Activated naive CD8-positive, alpha-beta T cell treated with anti-CD3 and anti-CD28 coated beads, Interleukin-2, amount 50 U/mL, for 16 hours (primary cell): ENCODE measurements at regions not wholly inside any gene's neighbourhood (a gene's known extent, or its start where the extent isn't known, plus 50 kb on each side); places are given as distances from the start of the nearest gene placed in this dataset.

Source experiments
- DNase-seq: peaks from one replicate; pipeline ENCODE4 v3.0.0-alpha.2; 2020; ENCODE audit warnings: low read depth, low spot score

DNA sequence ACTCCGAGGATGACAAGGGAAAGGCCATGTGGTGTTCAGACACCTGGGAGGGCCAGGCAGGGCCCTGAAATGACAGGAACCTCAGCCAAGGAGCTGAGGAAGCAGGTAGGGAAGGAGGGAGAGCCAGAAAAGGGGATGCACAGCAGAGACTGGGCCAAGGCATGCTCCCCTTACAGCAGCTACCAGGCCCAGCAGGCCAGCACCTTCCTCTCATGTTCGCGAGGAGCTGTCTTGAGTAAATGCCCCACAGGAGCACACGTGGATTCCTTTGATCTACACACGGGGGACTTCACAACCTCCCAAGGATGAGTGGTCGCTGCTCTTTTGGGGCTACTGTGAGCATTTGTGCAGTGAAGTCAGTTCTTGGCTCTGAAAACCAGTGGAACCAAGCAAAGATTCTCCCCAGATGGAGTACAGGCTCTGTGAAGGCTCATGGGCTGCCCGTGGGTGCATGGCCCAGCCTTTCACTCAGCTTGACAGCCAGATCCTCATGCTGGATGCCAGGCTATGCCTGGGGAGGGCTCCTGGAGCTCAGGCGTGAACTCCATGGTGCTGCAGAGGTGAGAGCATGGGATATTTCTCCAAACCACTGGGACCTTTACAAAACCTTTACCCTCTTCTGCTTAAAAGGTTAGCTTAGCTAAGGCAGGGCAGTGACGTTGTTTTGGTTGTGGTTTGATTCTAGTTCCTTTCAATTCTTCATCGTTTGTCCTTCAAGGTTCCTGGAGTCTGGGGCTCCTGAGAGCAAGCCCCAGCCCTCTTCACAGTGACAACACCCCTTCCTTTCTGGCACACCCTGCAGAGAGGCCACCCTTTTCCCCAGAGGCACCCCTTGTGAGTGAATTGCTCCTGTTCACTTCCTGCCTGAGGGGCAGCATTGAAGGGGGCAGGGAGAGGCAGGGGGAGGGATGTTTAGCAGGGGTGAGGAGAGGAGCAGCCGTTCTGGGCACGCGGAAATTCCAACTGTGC lies 74.2 kb upstream of the ZPBP start:
- no peak for DNase-seq

DNA sequence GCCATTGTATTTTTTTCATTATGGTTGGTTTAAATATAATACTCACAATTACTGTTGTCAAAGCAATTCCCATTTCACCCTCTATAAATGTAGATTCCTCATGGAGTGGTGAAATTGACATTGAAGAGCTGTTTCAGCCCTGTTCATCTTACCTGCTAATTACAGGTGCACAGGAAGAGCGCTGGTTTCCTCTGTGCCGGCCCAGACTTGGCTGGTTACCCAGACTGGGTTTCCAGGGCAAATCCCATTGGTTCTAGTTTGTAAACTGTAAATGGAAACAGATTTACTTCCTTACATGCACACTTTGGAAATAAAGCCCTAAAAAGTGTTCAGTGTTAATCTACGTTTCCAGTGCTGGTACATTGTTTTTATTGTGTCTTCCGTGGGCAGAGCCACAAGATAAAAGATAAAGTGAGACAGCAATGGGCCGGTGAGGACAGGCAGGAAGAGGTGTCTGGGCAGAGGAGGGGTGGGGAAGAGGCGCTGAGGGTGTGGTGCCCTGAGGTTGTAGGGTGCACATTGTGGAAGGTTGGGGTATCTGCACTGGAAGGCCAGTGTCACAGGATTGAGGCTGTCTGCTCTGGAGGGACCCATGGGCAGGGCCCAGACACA lies 71.6 kb upstream of the ZPBP start:
- DNase-seq = no peak

DNA sequence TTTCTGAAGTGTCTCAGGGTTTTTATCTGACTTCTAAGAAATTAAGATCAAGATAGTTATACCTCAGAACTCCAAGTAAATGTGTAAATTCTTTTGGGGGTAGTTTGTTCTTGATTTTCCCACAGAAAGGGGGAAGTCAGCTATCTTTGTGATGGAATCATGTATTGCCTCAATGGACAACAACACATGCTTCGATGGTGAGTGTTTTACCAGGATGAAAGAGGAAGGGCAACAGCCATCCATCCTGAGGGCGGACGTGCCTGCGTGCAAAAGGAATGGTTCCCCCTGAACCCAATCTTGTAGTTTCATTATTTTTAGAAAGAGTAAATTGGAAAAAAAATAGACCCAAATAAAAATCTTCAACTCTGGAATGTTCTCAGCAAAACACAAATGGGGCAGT lies 67.2 kb upstream of the ZPBP start:
- no peak for DNase-seq

DNA sequence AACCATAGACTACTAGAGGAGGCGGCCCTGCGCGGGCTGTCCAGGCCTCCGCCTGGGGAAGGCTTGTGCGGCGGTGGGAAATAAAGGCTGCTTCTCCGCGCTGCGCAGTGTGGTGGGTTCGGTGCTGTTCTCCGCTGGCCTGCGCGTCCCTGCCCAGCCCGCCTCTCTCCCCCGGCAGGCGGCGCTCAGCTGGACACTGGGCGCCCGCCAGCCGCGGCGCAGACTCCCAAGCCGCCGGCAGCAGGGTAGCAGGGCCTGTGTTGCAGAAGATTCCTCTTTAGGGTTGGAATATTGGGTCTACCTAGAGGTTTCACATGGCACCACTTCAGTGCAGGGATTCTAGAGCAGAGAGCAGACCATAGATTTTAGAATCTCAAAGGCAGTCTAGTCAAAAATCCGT lies 66.1 kb upstream of the ZPBP start:
- no peak for DNase-seq

DNA sequence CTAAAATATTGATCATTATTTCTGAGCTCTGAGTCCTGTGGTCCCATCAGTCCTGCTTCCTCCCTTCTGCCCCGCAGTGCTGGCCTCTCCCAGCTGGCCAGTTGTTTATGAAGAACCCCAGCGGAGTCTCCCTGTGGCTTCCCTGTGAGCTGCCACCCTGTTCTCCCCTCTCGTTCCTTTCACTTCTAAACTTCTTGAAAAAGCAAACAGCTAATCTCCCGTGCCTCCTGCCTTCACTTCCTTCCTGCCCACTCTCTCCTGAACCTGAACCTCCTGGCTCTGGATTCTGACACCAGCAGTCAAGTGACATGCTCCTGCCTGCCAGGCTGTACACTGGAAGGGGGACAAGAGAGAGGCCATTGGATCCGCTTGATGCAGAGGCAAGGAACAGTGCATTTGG lies 63.7 kb upstream of the ZPBP start:
- no peak for DNase-seq

DNA sequence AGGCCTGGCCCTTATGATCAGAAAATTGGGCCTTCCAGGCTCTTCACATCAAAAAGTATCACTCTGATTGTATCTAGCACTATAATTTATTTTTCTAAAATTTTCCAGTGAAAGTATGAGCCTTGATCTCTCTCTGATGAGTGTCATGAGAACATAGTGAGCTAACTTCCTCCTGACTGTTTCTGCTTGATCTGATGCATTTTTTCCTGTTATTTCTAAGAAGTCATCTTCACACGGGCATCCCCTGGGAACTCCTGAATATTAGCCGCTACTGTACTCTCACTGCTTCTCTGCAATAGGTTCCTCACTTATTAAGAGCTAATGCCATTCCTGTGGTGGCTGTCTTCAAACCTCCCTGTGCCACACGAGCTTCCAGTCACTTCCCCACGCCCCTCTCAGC lies 63.1 kb upstream of the ZPBP start:
- no peak for DNase-seq

DNA sequence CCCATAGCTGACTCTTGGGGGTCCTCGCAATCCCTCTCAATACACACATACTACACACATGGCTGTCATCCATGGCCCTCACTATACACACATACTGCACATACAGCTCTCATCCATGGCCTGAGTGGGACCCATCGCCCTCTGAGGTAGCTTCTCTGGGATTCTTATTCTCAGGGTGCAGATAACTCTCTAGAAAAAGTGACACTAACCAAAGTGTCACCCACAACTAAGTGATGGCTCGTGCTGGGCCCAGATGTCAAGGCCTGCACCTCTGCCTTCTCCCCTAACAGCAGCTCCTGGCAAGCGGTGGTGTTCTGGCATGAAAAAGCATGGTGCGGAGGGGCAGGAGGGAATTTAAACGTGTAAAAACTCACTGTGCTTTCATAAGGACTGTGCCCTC lies 62.7 kb upstream of the ZPBP start:
- DNase-seq = no peak

DNA sequence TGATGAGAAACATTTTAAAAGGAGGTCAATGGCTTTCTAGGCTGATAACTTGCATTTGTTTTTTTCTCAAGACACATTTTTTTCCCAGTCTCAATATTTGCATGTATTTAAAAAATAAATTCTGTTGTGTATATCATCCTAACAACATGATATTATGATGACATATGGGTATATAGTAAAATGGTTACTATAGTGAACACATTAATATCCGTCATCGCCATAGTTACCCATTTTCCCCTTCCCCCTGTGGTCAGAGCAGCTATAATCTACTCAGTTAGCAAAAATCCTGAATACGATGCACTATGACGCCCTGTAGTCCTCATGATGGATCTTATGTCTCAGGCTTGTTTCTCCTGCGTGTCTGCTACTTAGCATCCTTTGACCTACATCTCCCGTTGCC lies 60.9 kb upstream of the ZPBP start:
- DNase-seq = no peak

DNA sequence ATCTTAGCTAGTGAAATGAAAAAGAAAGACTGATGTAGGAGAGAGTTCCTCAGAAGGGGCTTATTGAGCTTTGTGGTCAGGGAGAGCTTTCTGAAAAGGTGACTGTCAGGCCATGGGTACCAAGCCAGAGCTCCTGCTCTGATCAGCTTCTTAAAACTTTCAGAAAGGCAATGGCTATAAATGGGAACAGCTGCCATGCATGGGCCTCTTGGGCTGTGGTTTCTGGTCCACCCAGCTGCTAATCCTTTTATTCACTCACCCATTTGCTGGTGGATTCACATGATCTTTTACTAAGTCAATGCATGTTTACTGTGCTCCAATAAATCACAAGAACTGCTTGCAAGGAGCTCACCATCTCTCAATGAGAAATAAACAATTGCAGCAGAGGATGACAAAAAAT lies 60.1 kb upstream of the ZPBP start:
- no peak for DNase-seq

DNA sequence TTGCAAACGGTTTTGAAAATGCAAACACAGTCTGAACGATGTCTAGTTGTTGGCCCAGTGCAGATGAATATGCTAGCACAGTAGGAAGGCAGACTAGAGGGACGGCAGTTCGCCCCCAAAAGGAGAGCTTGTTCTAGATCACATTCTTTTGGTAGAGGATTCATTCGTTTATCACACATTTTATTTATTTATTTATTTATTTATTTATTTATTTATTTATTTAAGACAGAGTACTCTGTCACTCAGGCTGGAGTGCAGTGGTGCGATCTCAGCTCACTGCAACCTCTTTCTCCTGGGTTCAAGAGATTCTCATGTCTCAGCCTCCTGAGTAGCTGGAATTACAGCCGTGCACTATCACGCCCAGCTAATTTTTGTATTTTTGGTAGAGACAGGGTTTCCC lies 59.4 kb upstream of the ZPBP start:
- DNase-seq = no peak

DNA sequence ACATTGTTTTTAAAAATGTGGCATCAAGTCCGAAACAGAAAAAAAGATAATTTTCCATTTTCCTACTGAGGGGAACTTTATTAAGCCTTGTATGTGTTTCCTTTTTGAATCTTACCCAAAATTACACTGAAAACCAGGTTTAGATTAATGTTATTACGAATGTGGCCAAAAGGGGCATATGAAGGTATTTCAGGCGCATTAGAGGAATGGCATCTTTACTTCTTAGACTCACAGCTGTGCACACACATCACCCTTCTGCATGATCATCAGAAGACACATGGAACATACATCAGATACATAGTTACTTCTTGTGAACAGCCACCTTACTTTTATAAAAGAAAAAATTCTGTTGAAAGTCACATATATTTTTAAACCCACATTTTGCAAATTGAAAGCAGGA lies 58.6 kb upstream of the ZPBP start:
- no peak for DNase-seq

DNA sequence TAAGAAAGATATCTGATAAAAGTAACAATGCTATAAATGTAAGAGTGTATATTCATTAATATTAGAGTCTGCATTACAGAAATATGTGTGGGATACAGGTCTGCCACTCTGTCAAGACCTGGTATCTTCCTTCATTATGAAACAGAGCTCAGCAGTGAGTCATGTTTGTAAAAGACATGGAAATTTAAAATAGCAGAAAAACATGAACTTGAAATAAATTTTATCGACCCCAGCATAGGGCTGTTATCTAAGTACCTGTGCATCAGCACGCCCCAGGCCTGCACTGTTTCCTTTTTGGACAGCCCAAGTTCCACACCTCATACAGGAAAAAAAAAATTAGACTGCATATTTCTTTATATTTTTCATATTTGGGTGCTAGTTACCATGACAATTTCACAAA lies 58.0 kb upstream of the ZPBP start:
- DNase-seq = no peak

DNA sequence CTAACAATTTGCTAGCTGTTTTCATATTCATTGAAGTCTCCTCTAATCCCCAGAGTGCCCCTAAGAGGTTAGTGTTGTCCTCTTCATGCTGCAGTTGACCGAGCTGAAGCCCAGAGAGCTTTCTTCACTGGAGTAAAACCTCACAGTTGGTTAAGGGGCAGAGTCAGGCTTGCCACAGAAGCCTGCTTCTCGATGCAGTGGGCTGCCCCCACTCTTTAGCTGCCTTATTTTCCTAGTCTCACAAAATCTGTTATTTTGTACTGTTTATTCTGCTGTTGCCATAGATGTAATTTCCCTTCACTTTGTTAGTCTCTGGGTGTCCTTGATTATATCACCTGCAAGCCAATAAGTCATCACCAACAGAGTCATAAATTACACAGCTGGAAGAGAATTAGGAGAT lies 56.3 kb upstream of the ZPBP start:
- DNase-seq = no peak

DNA sequence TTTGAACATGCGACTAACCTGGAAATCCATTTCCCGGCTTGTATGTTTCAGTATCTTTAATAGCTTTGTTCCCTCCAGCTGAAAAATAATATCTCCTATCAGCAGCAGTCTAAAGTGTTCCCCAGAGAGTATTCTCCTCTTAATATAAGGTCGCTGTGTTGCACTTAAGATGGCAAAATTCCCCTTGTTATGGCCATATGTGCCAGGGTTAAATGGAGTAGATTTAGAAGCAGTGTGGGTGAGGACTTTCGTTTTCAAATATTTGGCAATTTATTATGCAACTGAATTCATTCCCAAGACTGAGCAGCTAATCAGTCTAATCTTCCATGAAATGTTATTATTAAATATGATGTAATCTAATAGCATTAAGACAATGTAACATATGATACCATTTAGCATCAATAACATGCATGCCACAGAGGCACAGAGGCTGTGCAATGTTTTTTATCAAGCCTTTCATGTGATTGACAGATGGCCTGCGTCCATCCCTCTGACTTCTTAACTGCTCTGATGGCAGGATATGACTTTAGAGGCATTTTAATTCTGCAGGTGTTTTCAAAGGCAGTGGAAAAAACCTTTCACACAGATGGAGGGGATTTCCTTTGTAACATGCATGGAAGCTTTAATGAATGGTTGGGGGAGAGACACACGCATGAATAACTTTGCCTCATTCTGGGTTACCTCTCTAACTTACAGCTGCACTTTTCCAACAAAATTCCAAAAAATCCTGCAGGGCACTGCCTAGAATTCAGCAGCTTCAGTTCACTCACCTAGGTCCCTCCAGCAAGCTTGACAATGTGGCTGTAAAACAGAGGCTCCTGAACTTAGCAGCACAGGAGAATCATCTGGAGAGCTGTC lies 55.1 kb upstream of the ZPBP start:
- DNase-seq = no peak

DNA sequence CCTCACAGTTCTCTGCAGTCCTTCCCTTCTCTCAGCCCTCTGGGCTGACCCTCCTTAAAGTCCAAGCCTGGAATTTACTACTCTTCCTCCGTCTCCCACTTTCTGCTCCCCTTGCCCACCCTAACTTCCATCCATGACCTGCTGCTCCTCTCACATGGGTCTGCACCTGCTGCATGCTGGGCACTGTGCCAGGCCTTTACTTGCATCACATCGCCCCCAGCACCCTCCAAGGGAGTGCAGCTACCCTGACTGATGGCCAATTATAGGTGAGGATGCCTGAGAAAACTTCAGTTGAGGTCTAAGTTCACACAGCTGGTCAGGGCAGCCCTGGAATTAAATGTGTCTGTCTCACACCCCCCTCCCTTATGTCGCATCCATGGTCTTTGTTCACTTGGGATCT lies 53.6 kb upstream of the ZPBP start:
- no peak for DNase-seq

DNA sequence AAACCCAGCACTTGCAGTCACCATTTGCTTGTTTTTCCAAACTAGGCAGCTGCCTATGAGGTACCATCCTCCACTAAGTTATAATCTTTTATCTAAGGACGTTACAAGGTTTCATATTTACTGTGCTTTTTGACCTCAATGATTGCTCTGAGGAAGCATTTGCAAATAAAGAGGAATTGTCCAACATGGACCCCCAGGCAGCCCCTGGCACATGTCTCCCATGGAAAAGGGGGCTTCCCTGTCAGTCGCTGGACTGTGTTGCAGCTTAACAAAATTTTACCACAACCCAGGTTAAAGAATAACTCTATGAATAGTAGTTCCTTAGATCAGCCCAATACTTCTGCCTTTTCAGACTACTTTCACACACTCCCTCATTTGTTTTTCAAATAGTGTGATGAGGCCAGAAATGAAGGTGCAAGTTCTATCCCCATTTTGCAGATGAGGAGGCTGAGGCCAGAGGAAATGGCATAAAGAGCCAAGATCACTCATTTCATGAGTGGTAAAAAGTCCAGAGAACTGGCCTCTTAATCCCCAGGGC lies 52.8 kb upstream of the ZPBP start:
- no peak for DNase-seq

DNA sequence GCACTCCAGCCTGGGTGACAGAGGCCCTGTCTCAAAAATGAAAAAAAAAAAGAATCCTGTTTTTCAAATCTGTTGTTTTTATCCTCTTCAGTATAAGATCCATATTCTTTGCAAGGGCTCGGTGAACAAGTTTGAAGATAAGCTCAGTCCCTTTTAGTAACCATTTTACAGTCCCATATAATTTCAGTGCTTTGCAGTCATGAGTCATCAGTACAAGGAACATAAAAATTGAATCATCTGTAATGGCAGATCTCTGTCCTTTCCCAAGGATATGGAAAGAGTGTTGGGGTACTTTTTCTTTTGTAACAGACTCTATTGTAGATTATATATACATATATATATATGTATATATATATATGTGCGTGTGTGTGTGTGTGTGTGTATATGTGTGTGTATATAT lies 52.2 kb upstream of the ZPBP start:
- no peak for DNase-seq
